GM21528 (cell line): ENCODE measurements at regions not wholly inside any gene's neighbourhood (a gene's known extent, or its start where the extent isn't known, plus 50 kb on each side); places are given as distances from the start of the nearest gene placed in this dataset.
"Not testable (repeated sequence)": the region's sequence is repeated elsewhere in the genome, so short reads cannot be mapped to it uniquely, and the experiment has no call there.

ENCODE experiments used
- ATAC-seq: cut with Tn5 transposase; IDR thresholded peaks from one replicate; pipeline ENCODE4 v1.9.1; 2021; ENCODE audit warnings: mild to moderate bottlenecking, moderate library complexity; ENCODE audit not compliant: unreplicated experiment, low FRiP score

- no peak for ATAC-seq
Measured at GRCh38 chr12:34301251-34302130, 279.2 kb downstream of the ALG10 start.

- ATAC-seq, result no peak
Measured at GRCh38 chr12:34302131-34302885, 280.0 kb downstream of the ALG10 start.

- no peak for ATAC-seq
Measured at GRCh38 chr12:34303091-34303870, 281.0 kb downstream of the ALG10 start.

GRCh38 chr12:34304001-34304400, 281.7 kb downstream of the ALG10 start:
- ATAC-seq, result no peak

GRCh38 chr12:34304546-34304945, 282.2 kb downstream of the ALG10 start:
- no peak for ATAC-seq

GRCh38 chr12:34305176-34305575, 282.9 kb downstream of the ALG10 start:
- no peak for ATAC-seq

- no peak for ATAC-seq
Measured at GRCh38 chr12:34306133-34306830, 284.0 kb downstream of the ALG10 start.

- ATAC-seq, result not testable (repeated sequence)
Measured at GRCh38 chr12:34309806-34310804, 287.8 kb downstream of the ALG10 start.

- ATAC-seq, result no peak
Measured at GRCh38 chr12:34311337-34311736, 289.0 kb downstream of the ALG10 start.

- no peak for ATAC-seq
Measured at GRCh38 chr12:34327671-34328070, 305.4 kb downstream of the ALG10 start.

- ATAC-seq, result no peak
Measured at GRCh38 chr12:34333337-34333736, 311.0 kb downstream of the ALG10 start.

- ATAC-seq, result no peak
Measured at GRCh38 chr12:34334538-34334937, 312.2 kb downstream of the ALG10 start.

GRCh38 chr12:34334953-34335743, 312.9 kb downstream of the ALG10 start:
- ATAC-seq, result no peak

GRCh38 chr12:34335819-34336262, 313.5 kb downstream of the ALG10 start:
- ATAC-seq, result no peak

- no peak for ATAC-seq
Measured at GRCh38 chr12:34336619-34337465, 314.5 kb downstream of the ALG10 start.

GRCh38 chr12:34338751-34339150, 316.5 kb downstream of the ALG10 start:
- no peak for ATAC-seq

GRCh38 chr12:34339922-34340321, 317.6 kb downstream of the ALG10 start:
- ATAC-seq, result no peak
